Hepatocyte (in vitro differentiated cells): ENCODE measurements at regions not wholly inside any gene's neighbourhood (a gene's known extent, or its start where the extent isn't known, plus 50 kb on each side); places are given as distances from the start of the nearest gene placed in this dataset.
A peak's percentile ranks its signal among the peaks of the same experiment; 100 is the strongest.

ENCODE experiments used
- DNase-seq: peaks from one replicate; pipeline ENCODE4 v3.0.0-alpha.2; 2016; ENCODE audit warnings: low spot score
- H2AFZ ChIP-seq: fragments of 200-600 bp; sonication (generic); 2 replicates; pipeline ENCODE4 v1.6.0; 2016; ENCODE audit warnings: antibody characterized with exemption, mild to moderate bottlenecking
- H3K27ac ChIP-seq: fragments of 200-600 bp; sonication (generic); 2 replicates; pipeline ENCODE4 v1.5.1; 2016; ENCODE audit warnings: mild to moderate bottlenecking
- H3K27me3 ChIP-seq: fragments of 200-600 bp; sonication (generic); 2 replicates; pipeline ENCODE4 v1.6.1; 2016
- H3K36me3 ChIP-seq: fragments of 200-600 bp; sonication (generic); replicated peaks from 2 replicates; pipeline ENCODE4 v1.5.1; 2016; ENCODE audit warnings: low read depth; ENCODE audit not compliant: insufficient read depth
- H3K4me1 ChIP-seq: fragments of 200-600 bp; sonication (generic); 2 replicates; pipeline ENCODE4 v1.5.1; 2016; ENCODE audit warnings: mild to moderate bottlenecking, moderate library complexity; ENCODE audit not compliant: insufficient read depth
- H3K4me2 ChIP-seq: fragments of 200-600 bp; sonication (generic); 2 replicates; pipeline ENCODE4 v1.6.0; 2016
- H3K4me3 ChIP-seq: fragments of 200-600 bp; sonication (generic); 2 replicates; pipeline ENCODE4 v1.5.1; 2016; ENCODE audit warnings: mild to moderate bottlenecking
- H3K79me2 ChIP-seq: fragments of 200-600 bp; sonication (generic); 2 replicates; pipeline ENCODE4 v1.6.0; 2017; ENCODE audit warnings: mild to moderate bottlenecking
- H3K9me2 ChIP-seq: fragments of 200-600 bp; sonication (generic); replicated peaks from 2 replicates; pipeline ENCODE4 v1.6.0; 2017; ENCODE audit warnings: mild to moderate bottlenecking; ENCODE audit not compliant: insufficient read depth
- H3K9me3 ChIP-seq: fragments of 200-600 bp; sonication (generic); 2 replicates; pipeline ENCODE4 v1.5.1; 2016; ENCODE audit warnings: low read depth, mild to moderate bottlenecking
- H4K20me1 ChIP-seq: fragments of 200-600 bp; sonication (generic); 2 replicates; pipeline ENCODE4 v1.6.0; 2016; ENCODE audit warnings: mild to moderate bottlenecking; ENCODE audit not compliant: insufficient read depth, poor library complexity, severe bottlenecking
- CTCF ChIP-seq: fragments of 200-600 bp; sonication (generic); IDR thresholded peaks from 2 replicates; pipeline ENCODE4 v1.5.1; 2016; ENCODE audit warnings: antibody characterized with exemption, mild to moderate bottlenecking; ENCODE audit not compliant: poor library complexity
- EZH2 ChIP-seq: fragments of 200-600 bp; sonication (generic); IDR thresholded peaks from 2 replicates; pipeline ENCODE4 v1.6.1; 2016; ENCODE audit warnings: antibody characterized with exemption, mild to moderate bottlenecking, borderline replicate concordance
- EZH2phosphoT487 ChIP-seq: fragments of 200-600 bp; sonication (generic); IDR thresholded peaks from one replicate; pipeline ENCODE4 v1.6.1; 2018; ENCODE audit warnings: antibody characterized with exemption, mild to moderate bottlenecking, low read depth, moderate library complexity; ENCODE audit not compliant: unreplicated experiment, severe bottlenecking
- WGBS: methylation state at CpG from one replicate; pipeline ENCODE4 v1.1.6; 2016; ENCODE audit warnings: low lambda C conversion rate; ENCODE audit errors: missing lambda C conversion rate; 5-methylcytosine and 5-hydroxymethylcytosine counted together

GRCh38 chr14:49019467-49020115 lies 566.6 kb downstream of the RPS29 start:
- H3K79me2 ChIP-seq = no peaks in the 10 kb centered on the region
- H3K9me3 ChIP-seq = no peaks in the 10 kb centered on the region
- H3K9me2 ChIP-seq = no peaks in the 10 kb centered on the region
- no peak overlapping the region for H2AFZ ChIP-seq
- DNase-seq = no peak
- H3K27me3 ChIP-seq = no peaks in the 10 kb centered on the region
- TF ChIP-seq EZH2 (no peak), EZH2phosphoT487 (no peak), CTCF (no peak)
- H3K4me3 ChIP-seq = no peak overlapping the region
- no peak overlapping the region for H3K27ac ChIP-seq
- no peaks in the 10 kb centered on the region for H3K36me3 ChIP-seq
- H4K20me1 ChIP-seq = no peaks in the 10 kb centered on the region
- H3K4me1 ChIP-seq = peaks cover 4% of the 10 kb centered on the region
- 75% methylated on average over 1 of the region's 1 CpG for WGBS
- no peak overlapping the region for H3K4me2 ChIP-seq

GRCh38 chr14:49017447-49017846 lies 568.7 kb downstream of the RPS29 start:
- WGBS = 60% methylated on average over 5 of the region's 5 CpGs
- Histone ChIP-seq H3K27ac (no peak overlapping the region), H3K36me3 (no peaks in the 10 kb centered on the region), H3K4me3 (no peak overlapping the region), H2AFZ (no peak overlapping the region), H3K4me1 (peaks cover 4% of the 10 kb centered on the region), H3K27me3 (no peaks in the 10 kb centered on the region), H4K20me1 (no peaks in the 10 kb centered on the region), H3K9me3 (no peaks in the 10 kb centered on the region), H3K4me2 (no peak overlapping the region), H3K9me2 (no peaks in the 10 kb centered on the region), H3K79me2 (no peaks in the 10 kb centered on the region)
- TF ChIP-seq CTCF (no peak), EZH2 (no peak), EZH2phosphoT487 (no peak)
- DNase-seq = no peak

GRCh38 chr14:49016381-49016780 lies 569.8 kb downstream of the RPS29 start:
- WGBS = 62% methylated on average over 2 of the region's 2 CpGs
- no peaks in the 10 kb centered on the region for H3K27me3 ChIP-seq
- no peak overlapping the region for H3K4me3 ChIP-seq

More at GRCh38 chr14:49016381-49016780, 569.8 kb downstream of the RPS29 start:
- H2AFZ ChIP-seq = no peak overlapping the region
- H3K4me1 ChIP-seq = peaks cover 4% of the 10 kb centered on the region
- no peaks in the 10 kb centered on the region for H4K20me1 ChIP-seq
- H3K36me3 ChIP-seq = no peaks in the 10 kb centered on the region
- H3K9me2 ChIP-seq = no peaks in the 10 kb centered on the region
- TF ChIP-seq CTCF = no peak
- no peak for TF ChIP-seq EZH2phosphoT487
- TF ChIP-seq EZH2 = no peak
- H3K27ac ChIP-seq = peak overlapping the region; percentile 30
- DNase-seq = no peak
- no peaks in the 10 kb centered on the region for H3K9me3 ChIP-seq
- no peaks in the 10 kb centered on the region for H3K79me2 ChIP-seq
- H3K4me2 ChIP-seq = no peak overlapping the region
